ENCODE measurements at regions not wholly inside any gene's neighbourhood (a gene's known extent, or its start where the extent isn't known, plus 50 kb on each side); places are given as distances from the start of the nearest gene placed in this dataset.

DNA sequence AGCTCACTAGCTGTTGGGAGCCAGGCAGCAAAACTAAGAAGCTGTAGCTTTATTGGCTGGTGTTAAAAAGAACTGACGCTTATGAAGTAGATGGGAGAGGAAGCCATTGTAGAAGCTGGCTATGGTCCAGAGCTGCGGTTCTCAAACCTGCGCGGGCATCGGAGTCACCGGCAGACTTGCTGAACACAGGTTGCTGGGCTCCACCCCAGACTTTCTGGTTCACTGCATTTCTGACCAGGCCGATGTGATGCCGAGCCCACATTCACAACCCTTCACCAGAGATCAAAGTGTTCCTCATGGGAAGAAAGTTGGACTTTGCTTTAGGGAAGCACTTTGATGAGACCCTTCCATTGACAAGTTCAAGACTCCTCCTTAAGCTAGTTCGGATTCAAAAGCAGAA is 231.6 kb downstream of the QKI start:
- DNase-seq (no peak), ATAC-seq (no peak)
- TF ChIP-seq, protein P1, sequence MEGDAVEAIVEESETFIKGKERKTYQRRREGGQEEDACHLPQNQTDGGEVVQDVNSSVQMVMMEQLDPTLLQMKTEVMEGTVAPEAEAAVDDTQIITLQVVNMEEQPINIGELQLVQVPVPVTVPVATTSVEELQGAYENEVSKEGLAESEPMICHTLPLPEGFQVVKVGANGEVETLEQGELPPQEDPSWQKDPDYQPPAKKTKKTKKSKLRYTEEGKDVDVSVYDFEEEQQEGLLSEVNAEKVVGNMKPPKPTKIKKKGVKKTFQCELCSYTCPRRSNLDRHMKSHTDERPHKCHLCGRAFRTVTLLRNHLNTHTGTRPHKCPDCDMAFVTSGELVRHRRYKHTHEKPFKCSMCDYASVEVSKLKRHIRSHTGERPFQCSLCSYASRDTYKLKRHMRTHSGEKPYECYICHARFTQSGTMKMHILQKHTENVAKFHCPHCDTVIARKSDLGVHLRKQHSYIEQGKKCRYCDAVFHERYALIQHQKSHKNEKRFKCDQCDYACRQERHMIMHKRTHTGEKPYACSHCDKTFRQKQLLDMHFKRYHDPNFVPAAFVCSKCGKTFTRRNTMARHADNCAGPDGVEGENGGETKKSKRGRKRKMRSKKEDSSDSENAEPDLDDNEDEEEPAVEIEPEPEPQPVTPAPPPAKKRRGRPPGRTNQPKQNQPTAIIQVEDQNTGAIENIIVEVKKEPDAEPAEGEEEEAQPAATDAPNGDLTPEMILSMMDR (IDR thresholded peaks at IDR 0.05), result no peak
- no peaks in the 10 kb centered on the region for H3K4me1 ChIP-seq
- no peaks in the 10 kb centered on the region for H3K36me3 ChIP-seq
- H3K4me3 ChIP-seq, result no peak overlapping the region
- H3K27me3 ChIP-seq, result no peaks in the 10 kb centered on the region
- intact Hi-C loops (cut with DNase I), result no loop called here
- no peaks in the 10 kb centered on the region for H3K9me3 ChIP-seq
- no peak overlapping the region for H3K27ac ChIP-seq

DNA sequence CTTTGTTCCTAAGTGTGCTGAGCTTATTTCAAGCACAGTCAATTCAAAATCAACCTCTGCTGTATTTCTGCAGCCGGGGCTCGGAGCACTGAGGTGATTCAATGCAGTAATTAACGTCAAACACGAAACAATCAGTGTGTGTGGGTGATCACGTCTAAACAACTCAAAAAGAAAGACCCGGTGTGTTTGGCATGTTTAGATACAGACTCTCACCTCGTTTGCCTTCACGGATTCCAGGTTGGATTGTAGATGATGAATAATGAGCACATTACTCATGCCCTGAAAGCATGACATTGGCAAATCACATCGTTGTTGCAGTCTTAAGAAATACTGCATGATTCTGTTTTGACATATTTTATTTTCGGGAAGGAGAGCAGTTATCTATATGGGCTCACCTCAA is 231.0 kb downstream of the QKI start:
- H3K27ac ChIP-seq, result no peak overlapping the region
- TF ChIP-seq, protein P1 (IDR thresholded peaks at IDR 0.05), result no peak
- no peaks in the 10 kb centered on the region for H3K27me3 ChIP-seq
- no peak overlapping the region for H3K4me3 ChIP-seq
- no peaks in the 10 kb centered on the region for H3K9me3 ChIP-seq
- H3K4me1 ChIP-seq, result no peaks in the 10 kb centered on the region
- no peaks in the 10 kb centered on the region for H3K36me3 ChIP-seq
- intact Hi-C loops (cut with DNase I), result no loop called here
- DNase-seq, result no peak
- no peak for ATAC-seq

DNA sequence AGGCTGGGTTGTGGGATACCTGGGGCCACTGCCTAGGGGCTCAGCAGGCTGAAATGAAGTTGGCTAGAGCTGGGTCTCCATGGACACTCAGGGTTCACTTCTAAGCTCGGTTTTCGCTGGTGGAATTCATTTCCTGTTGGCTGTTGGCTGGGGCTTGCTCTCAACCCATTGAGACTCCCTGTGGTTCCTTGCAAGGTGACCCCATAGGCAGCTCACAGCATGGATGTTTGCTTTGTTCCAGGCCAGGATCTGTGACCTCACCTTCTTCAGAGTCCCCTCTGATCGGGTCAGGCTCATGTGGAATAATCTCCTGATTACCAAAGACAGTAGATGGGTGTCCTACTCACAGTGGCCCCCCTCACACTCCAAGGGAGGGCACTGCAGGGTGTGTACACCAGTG is 229.3 kb downstream of the QKI start:
- Histone ChIP-seq H3K27ac (no peak overlapping the region), H3K27me3 (no peaks in the 10 kb centered on the region), H3K9me3 (no peaks in the 10 kb centered on the region), H3K4me1 (no peaks in the 10 kb centered on the region), H3K36me3 (no peaks in the 10 kb centered on the region), H3K4me3 (no peak overlapping the region)
- DNase-seq (no peak), ATAC-seq (no peak)
- intact Hi-C loops (cut with DNase I), result no loop called here
- TF ChIP-seq, protein P1 (IDR thresholded peaks at IDR 0.05), result no peak

DNA sequence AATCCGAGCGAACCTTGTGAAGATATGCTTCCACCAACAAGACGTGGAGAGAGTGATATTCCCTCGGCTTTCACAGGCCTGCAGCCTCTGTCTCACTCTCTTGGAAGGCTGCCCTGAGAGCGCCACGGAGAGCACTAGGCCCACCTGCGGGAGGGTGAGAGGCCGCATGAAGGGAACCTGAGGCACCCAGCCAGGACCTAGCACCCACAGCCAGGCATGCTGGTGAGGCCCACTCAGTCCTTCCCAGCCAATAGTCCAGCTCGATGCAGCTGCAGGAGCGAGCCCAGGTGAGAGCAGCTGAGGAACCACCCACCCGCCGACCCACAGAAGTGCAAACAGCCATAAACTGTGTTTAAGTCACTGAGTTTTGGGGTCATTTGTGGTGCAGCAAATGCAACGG is 227.2 kb downstream of the QKI start:
- intact Hi-C loops (cut with DNase I), result no loop called here

DNA sequence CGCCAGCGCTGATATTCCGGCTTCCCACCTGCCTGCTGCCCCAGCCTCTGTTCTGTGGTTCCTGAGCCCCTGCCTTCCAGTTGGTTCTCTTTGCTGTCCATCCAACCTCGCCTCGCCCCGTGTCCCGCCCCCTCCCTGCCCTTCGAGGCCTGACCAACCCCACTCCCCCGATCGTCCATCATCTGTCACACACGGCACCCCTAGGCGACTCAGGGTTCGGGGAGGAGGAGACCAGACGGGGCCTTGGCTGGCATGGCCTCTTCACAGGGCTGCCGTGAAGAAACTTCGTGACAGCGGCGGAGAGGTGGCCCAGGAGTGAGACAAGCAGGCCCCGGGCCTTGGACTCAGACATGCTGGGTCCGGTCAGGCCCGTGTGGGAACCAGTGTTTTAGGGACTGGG is 226.1 kb downstream of the QKI start:
- TF ChIP-seq, protein P1 (IDR thresholded peaks at IDR 0.05), result no peak
- Histone ChIP-seq H3K4me1 (no peaks in the 10 kb centered on the region), H3K4me3 (no peak overlapping the region), H3K27ac (no peak overlapping the region), H3K27me3 (no peaks in the 10 kb centered on the region), H3K36me3 (no peaks in the 10 kb centered on the region), H3K9me3 (no peaks in the 10 kb centered on the region)
- ATAC-seq (no peak), DNase-seq (no peak)
- intact Hi-C loops (cut with DNase I), result no loop called here

More for the DNA sequence above, 227.2 kb downstream of the QKI start:
- H3K4me3 ChIP-seq, result no peak overlapping the region
- H3K36me3 ChIP-seq, result no peaks in the 10 kb centered on the region
- no peak for ATAC-seq
- no peaks in the 10 kb centered on the region for H3K4me1 ChIP-seq
- no peak overlapping the region for H3K27ac ChIP-seq
- H3K9me3 ChIP-seq, result no peaks in the 10 kb centered on the region
- DNase-seq, result no peak
- H3K27me3 ChIP-seq, result no peaks in the 10 kb centered on the region
- TF ChIP-seq, protein P1 (IDR thresholded peaks at IDR 0.05), result no peak
